ENCODE measurements at regions not wholly inside any gene's neighbourhood (a gene's known extent, or its start where the extent isn't known, plus 50 kb on each side); places are given as distances from the start of the nearest gene placed in this dataset.
A peak's percentile ranks its signal among the peaks of the same experiment; 100 is the strongest.
"Not testable (repeated sequence)": the region's sequence is repeated elsewhere in the genome, so short reads cannot be mapped to it uniquely, and the experiment has no call there.

- DNase-seq, result peak; percentile 14
- H3K36me3 ChIP-seq (ENCODE audit: control insufficient read depth, insufficient read depth, low read length), result no peaks in the 10 kb centered on the region
Observed at GRCh38 chr7:131995324-131995723, 438.9 kb upstream of the PODXL start.

GRCh38 chr7:131981069-131981468 lies 424.6 kb upstream of the PODXL start:
- not testable (repeated sequence) for H3K9ac ChIP-seq (ENCODE audit: low read length); H3K56ac ChIP-seq (ENCODE audit: low read length); H3K4me3 ChIP-seq (ENCODE audit: low read length); H2BK5ac ChIP-seq (ENCODE audit: low read length); H3K27me3 ChIP-seq (ENCODE audit: insufficient read depth, low read length, poor library complexity); H3K4ac ChIP-seq (ENCODE audit: low read depth, low read length); H2BK120ac ChIP-seq (ENCODE audit: low read depth, low read length); H3K36me3 ChIP-seq (ENCODE audit: control insufficient read depth, insufficient read depth, low read length); H4K5ac ChIP-seq (ENCODE audit: low read length); H3K79me1 ChIP-seq (ENCODE audit: low read length); H2AK5ac ChIP-seq (ENCODE audit: low read length); H4K8ac ChIP-seq (ENCODE audit: low read depth, low read length); H3K27ac ChIP-seq (ENCODE audit: low read depth, low read length); H3K18ac ChIP-seq (ENCODE audit: low read length); H3K23ac ChIP-seq (ENCODE audit: low read length); H2BK15ac ChIP-seq (replicated peaks; ENCODE audit: low read depth); H3K4me1 ChIP-seq (ENCODE audit: control insufficient read depth, low read depth, low read length); DNase-seq; H3K79me2 ChIP-seq (ENCODE audit: control insufficient read depth, insufficient read depth, low read length); H3K4me2 ChIP-seq (ENCODE audit: low read length)

More at GRCh38 chr7:131995324-131995723, 438.9 kb upstream of the PODXL start:
- H3K4me3 ChIP-seq (ENCODE audit: low read length), result no peak overlapping the region
- no peak overlapping the region for H3K4me2 ChIP-seq (ENCODE audit: low read length)
- no CpG with 5 or more reads among the region's 2 CpGs for WGBS (ENCODE audit: extremely low coverage, insufficient coverage, low lambda C conversion rate)
- H3K9ac ChIP-seq (ENCODE audit: low read length), result no peak overlapping the region
- H2AK5ac ChIP-seq (ENCODE audit: low read length), result no peak overlapping the region
- H3K27me3 ChIP-seq (ENCODE audit: insufficient read depth, low read length, poor library complexity), result no peaks in the 10 kb centered on the region
- no peaks in the 10 kb centered on the region for H3K79me2 ChIP-seq (ENCODE audit: control insufficient read depth, insufficient read depth, low read length)
- H3K27ac ChIP-seq (ENCODE audit: low read depth, low read length), result no peak overlapping the region
- no peak overlapping the region for H4K5ac ChIP-seq (ENCODE audit: low read length)
- H2BK5ac ChIP-seq (ENCODE audit: low read length), result no peak overlapping the region
- H3K23ac ChIP-seq (ENCODE audit: low read length), result no peak overlapping the region
- no peak overlapping the region for H3K18ac ChIP-seq (ENCODE audit: low read length)
- no peak overlapping the region for H3K56ac ChIP-seq (ENCODE audit: low read length)
- no peak overlapping the region for H4K8ac ChIP-seq (ENCODE audit: low read depth, low read length)
- H3K79me1 ChIP-seq (ENCODE audit: low read length), result no peaks in the 10 kb centered on the region
- no peak overlapping the region for H2BK120ac ChIP-seq (ENCODE audit: low read depth, low read length)
- no peak overlapping the region for H2BK15ac ChIP-seq (replicated peaks; ENCODE audit: low read depth)
- no peaks in the 10 kb centered on the region for H3K4me1 ChIP-seq (ENCODE audit: control insufficient read depth, low read depth, low read length)
- H3K4ac ChIP-seq (ENCODE audit: low read depth, low read length), result no peak overlapping the region

GRCh38 chr7:131978118-131978517 lies 421.7 kb upstream of the PODXL start:
- H2AK5ac ChIP-seq (ENCODE audit: low read length); DNase-seq; H3K4me3 ChIP-seq (ENCODE audit: low read length); H3K56ac ChIP-seq (ENCODE audit: low read length); H4K5ac ChIP-seq (ENCODE audit: low read length); H3K4me2 ChIP-seq (ENCODE audit: low read length); H3K18ac ChIP-seq (ENCODE audit: low read length); H3K27me3 ChIP-seq (ENCODE audit: insufficient read depth, low read length, poor library complexity); H3K79me2 ChIP-seq (ENCODE audit: control insufficient read depth, insufficient read depth, low read length); H4K8ac ChIP-seq (ENCODE audit: low read depth, low read length); H3K4ac ChIP-seq (ENCODE audit: low read depth, low read length); H2BK15ac ChIP-seq (replicated peaks; ENCODE audit: low read depth); H3K79me1 ChIP-seq (ENCODE audit: low read length); H3K23ac ChIP-seq (ENCODE audit: low read length); H2BK5ac ChIP-seq (ENCODE audit: low read length); H3K9ac ChIP-seq (ENCODE audit: low read length); H2BK120ac ChIP-seq (ENCODE audit: low read depth, low read length); H3K36me3 ChIP-seq (ENCODE audit: control insufficient read depth, insufficient read depth, low read length); H3K27ac ChIP-seq (ENCODE audit: low read depth, low read length); H3K4me1 ChIP-seq (ENCODE audit: control insufficient read depth, low read depth, low read length): not testable (repeated sequence)
- WGBS (ENCODE audit: extremely low coverage, insufficient coverage, low lambda C conversion rate), result no CpG with 5 or more reads among the region's 2 CpGs

- no peak overlapping the region for H3K4me3 ChIP-seq (ENCODE audit: low read length)
- no peak overlapping the region for H3K18ac ChIP-seq (ENCODE audit: low read length)
- no peak overlapping the region for H2BK5ac ChIP-seq (ENCODE audit: low read length)
- H4K8ac ChIP-seq (ENCODE audit: low read depth, low read length), result no peak overlapping the region
- H3K79me2 ChIP-seq (ENCODE audit: control insufficient read depth, insufficient read depth, low read length), result no peaks in the 10 kb centered on the region
- H3K27ac ChIP-seq (ENCODE audit: low read depth, low read length), result no peak overlapping the region
- no peak overlapping the region for H2BK15ac ChIP-seq (replicated peaks; ENCODE audit: low read depth)
- no peaks in the 10 kb centered on the region for H3K4me1 ChIP-seq (ENCODE audit: control insufficient read depth, low read depth, low read length)
- no peak overlapping the region for H3K4ac ChIP-seq (ENCODE audit: low read depth, low read length)
- H2AK5ac ChIP-seq (ENCODE audit: low read length), result no peak overlapping the region
- no CpG with 5 or more reads among the region's 3 CpGs for WGBS (ENCODE audit: extremely low coverage, insufficient coverage, low lambda C conversion rate)
- no peak overlapping the region for H3K23ac ChIP-seq (ENCODE audit: low read length)
- H3K4me2 ChIP-seq (ENCODE audit: low read length), result no peak overlapping the region
- H3K36me3 ChIP-seq (ENCODE audit: control insufficient read depth, insufficient read depth, low read length), result no peaks in the 10 kb centered on the region
- no peak for DNase-seq
- no peak overlapping the region for H3K9ac ChIP-seq (ENCODE audit: low read length)
- no peaks in the 10 kb centered on the region for H3K79me1 ChIP-seq (ENCODE audit: low read length)
- H3K56ac ChIP-seq (ENCODE audit: low read length), result no peak overlapping the region
- no peaks in the 10 kb centered on the region for H3K27me3 ChIP-seq (ENCODE audit: insufficient read depth, low read length, poor library complexity)
- H4K5ac ChIP-seq (ENCODE audit: low read length), result no peak overlapping the region
- H2BK120ac ChIP-seq (ENCODE audit: low read depth, low read length), result no peak overlapping the region
Observed at GRCh38 chr7:131976411-131976810, 420.0 kb upstream of the PODXL start.

GRCh38 chr7:131974671-131975070 lies 418.2 kb upstream of the PODXL start:
- Histone ChIP-seq H3K23ac (ENCODE audit: low read length) (no peak overlapping the region), H4K5ac (ENCODE audit: low read length) (no peak overlapping the region), H3K4me1 (ENCODE audit: control insufficient read depth, low read depth, low read length) (no peaks in the 10 kb centered on the region), H2BK5ac (ENCODE audit: low read length) (no peak overlapping the region), H3K27ac (ENCODE audit: low read depth, low read length) (no peak overlapping the region), H3K79me2 (ENCODE audit: control insufficient read depth, insufficient read depth, low read length) (no peaks in the 10 kb centered on the region), H3K4ac (ENCODE audit: low read depth, low read length) (no peak overlapping the region), H2BK120ac (ENCODE audit: low read depth, low read length) (no peak overlapping the region), H3K18ac (ENCODE audit: low read length) (no peak overlapping the region), H3K4me2 (ENCODE audit: low read length) (no peak overlapping the region), H3K27me3 (ENCODE audit: insufficient read depth, low read length, poor library complexity) (no peaks in the 10 kb centered on the region), H4K8ac (ENCODE audit: low read depth, low read length) (no peak overlapping the region), H2BK15ac (replicated peaks; ENCODE audit: low read depth) (no peak overlapping the region), H3K4me3 (ENCODE audit: low read length) (no peak overlapping the region), H3K79me1 (ENCODE audit: low read length) (no peaks in the 10 kb centered on the region), H3K36me3 (ENCODE audit: control insufficient read depth, insufficient read depth, low read length) (no peaks in the 10 kb centered on the region), H2AK5ac (ENCODE audit: low read length) (no peak overlapping the region), H3K9ac (ENCODE audit: low read length) (no peak overlapping the region), H3K56ac (ENCODE audit: low read length) (no peak overlapping the region)
- no CpG with 5 or more reads among the region's 2 CpGs for WGBS (ENCODE audit: extremely low coverage, insufficient coverage, low lambda C conversion rate)
- no peak for DNase-seq

- H3K23ac ChIP-seq (ENCODE audit: low read length), result no peak overlapping the region
- H3K79me1 ChIP-seq (ENCODE audit: low read length), result no peaks in the 10 kb centered on the region
- no peak overlapping the region for H4K5ac ChIP-seq (ENCODE audit: low read length)
- H2BK5ac ChIP-seq (ENCODE audit: low read length), result no peak overlapping the region
- H2BK120ac ChIP-seq (ENCODE audit: low read depth, low read length), result no peak overlapping the region
- no peak overlapping the region for H3K4ac ChIP-seq (ENCODE audit: low read depth, low read length)
- no peak overlapping the region for H4K8ac ChIP-seq (ENCODE audit: low read depth, low read length)
- no peaks in the 10 kb centered on the region for H3K27me3 ChIP-seq (ENCODE audit: insufficient read depth, low read length, poor library complexity)
- WGBS (ENCODE audit: extremely low coverage, insufficient coverage, low lambda C conversion rate), result no CpG with 5 or more reads among the region's 2 CpGs
- H3K56ac ChIP-seq (ENCODE audit: low read length), result no peak overlapping the region
- H2AK5ac ChIP-seq (ENCODE audit: low read length), result no peak overlapping the region
- no peak overlapping the region for H3K4me3 ChIP-seq (ENCODE audit: low read length)
- H3K79me2 ChIP-seq (ENCODE audit: control insufficient read depth, insufficient read depth, low read length), result no peaks in the 10 kb centered on the region
- DNase-seq, result no peak
- H3K9ac ChIP-seq (ENCODE audit: low read length), result no peak overlapping the region
- H3K4me1 ChIP-seq (ENCODE audit: control insufficient read depth, low read depth, low read length), result no peaks in the 10 kb centered on the region
- no peak overlapping the region for H3K18ac ChIP-seq (ENCODE audit: low read length)
- H3K36me3 ChIP-seq (ENCODE audit: control insufficient read depth, insufficient read depth, low read length), result no peaks in the 10 kb centered on the region
- no peak overlapping the region for H3K27ac ChIP-seq (ENCODE audit: low read depth, low read length)
- H2BK15ac ChIP-seq (replicated peaks; ENCODE audit: low read depth), result no peak overlapping the region
- no peak overlapping the region for H3K4me2 ChIP-seq (ENCODE audit: low read length)
Observed at GRCh38 chr7:131972251-131972650, 415.8 kb upstream of the PODXL start.

Measured in mesendoderm (in vitro differentiated cells).